Glutamatergic neuron (in vitro differentiated cells): ENCODE measurements at regions not wholly inside any gene's neighbourhood (a gene's known extent, or its start where the extent isn't known, plus 50 kb on each side); places are given as distances from the start of the nearest gene placed in this dataset.

Source experiments
- DNase-seq: peaks from one replicate; pipeline ENCODE4 v3.0.0; 2022
- H3K27ac Mint-ChIP-seq: one replicate; pipeline ENCODE4 v1.8.0; 2020; ENCODE audit warnings: mild to moderate bottlenecking, mixed read lengths, inconsistent platforms; ENCODE audit not compliant: unreplicated experiment
- H3K27me3 Mint-ChIP-seq: one replicate; pipeline ENCODE4 v1.8.0; 2020; ENCODE audit warnings: mild to moderate bottlenecking, moderate library complexity, mixed read lengths, inconsistent platforms; ENCODE audit not compliant: unreplicated experiment
- H3K36me3 Mint-ChIP-seq: one replicate; pipeline ENCODE4 v1.8.0; 2020; ENCODE audit warnings: mild to moderate bottlenecking, mixed read lengths, inconsistent platforms; ENCODE audit not compliant: unreplicated experiment
- H3K4me1 Mint-ChIP-seq: one replicate; pipeline ENCODE4 v1.8.0; 2020; ENCODE audit warnings: mild to moderate bottlenecking, low read depth, mixed read lengths, inconsistent platforms; ENCODE audit not compliant: unreplicated experiment
- H3K4me3 Mint-ChIP-seq: one replicate; pipeline ENCODE4 v1.8.0; 2020; ENCODE audit warnings: mild to moderate bottlenecking, mixed read lengths, inconsistent platforms; ENCODE audit not compliant: unreplicated experiment
- H3K9me3 Mint-ChIP-seq: one replicate; pipeline ENCODE4 v1.8.0; 2020; ENCODE audit warnings: mild to moderate bottlenecking, moderate library complexity, mixed read lengths, inconsistent platforms; ENCODE audit not compliant: unreplicated experiment
- CTCF ChIP-seq: fragments of 200-600 bp; sonication (generic); IDR thresholded peaks from one replicate; pipeline ENCODE4 v1.5.0; 2021; ENCODE audit not compliant: partially characterized antibody, unreplicated experiment

GRCh38 chr10:3648170-3648569 lies 136.8 kb downstream of the KLF6 start:
- Mint-ChIP-seq H3K9me3 (no peaks in the 10 kb centered on the region), H3K36me3 (no peaks in the 10 kb centered on the region), H3K4me3 (no peak overlapping the region), H3K27me3 (no peaks in the 10 kb centered on the region), H3K4me1 (no peaks in the 10 kb centered on the region), H3K27ac (no peak overlapping the region)
- no peak for DNase-seq
- no peak for TF ChIP-seq CTCF

- Mint-ChIP-seq H3K4me3 (no peak overlapping the region), H3K4me1 (no peaks in the 10 kb centered on the region), H3K27me3 (no peaks in the 10 kb centered on the region), H3K27ac (no peak overlapping the region), H3K9me3 (no peaks in the 10 kb centered on the region), H3K36me3 (no peaks in the 10 kb centered on the region)
- no peak for TF ChIP-seq CTCF
- DNase-seq = no peak
Observed at GRCh38 chr10:3647074-3647473, 137.9 kb downstream of the KLF6 start.

- no peak for TF ChIP-seq CTCF
- Mint-ChIP-seq H3K27me3 (no peaks in the 10 kb centered on the region), H3K4me3 (no peak overlapping the region), H3K9me3 (no peaks in the 10 kb centered on the region), H3K27ac (no peak overlapping the region), H3K36me3 (no peaks in the 10 kb centered on the region), H3K4me1 (no peaks in the 10 kb centered on the region)
- DNase-seq = no peak
Observed at GRCh38 chr10:3645406-3645805, 139.6 kb downstream of the KLF6 start.

- H3K4me3 Mint-ChIP-seq = no peak overlapping the region
- no peak overlapping the region for H3K27ac Mint-ChIP-seq
- no peaks in the 10 kb centered on the region for H3K36me3 Mint-ChIP-seq
- TF ChIP-seq CTCF = no peak
- H3K27me3 Mint-ChIP-seq = peaks cover 4% of the 10 kb centered on the region
- H3K4me1 Mint-ChIP-seq = peaks cover 12% of the 10 kb centered on the region
- DNase-seq = no peak
- no peaks in the 10 kb centered on the region for H3K9me3 Mint-ChIP-seq
Observed at GRCh38 chr10:3640816-3641215, 144.2 kb downstream of the KLF6 start.

GRCh38 chr10:3639546-3639945 lies 145.5 kb downstream of the KLF6 start:
- no peak for DNase-seq
- no peak for TF ChIP-seq CTCF
- Mint-ChIP-seq H3K9me3 (peaks cover 5% of the 10 kb centered on the region), H3K4me3 (no peak overlapping the region), H3K27ac (no peak overlapping the region), H3K36me3 (no peaks in the 10 kb centered on the region), H3K4me1 (peaks cover 12% of the 10 kb centered on the region), H3K27me3 (peaks cover 4% of the 10 kb centered on the region)
